ENCODE measurements at regions not wholly inside any gene's neighbourhood (a gene's known extent, or its start where the extent isn't known, plus 50 kb on each side); places are given as distances from the start of the nearest gene placed in this dataset.

GRCh38 chr5:160918386-160918785 is 66.4 kb upstream of the ATP10B start:
- TF ChIP-seq, protein P1, sequence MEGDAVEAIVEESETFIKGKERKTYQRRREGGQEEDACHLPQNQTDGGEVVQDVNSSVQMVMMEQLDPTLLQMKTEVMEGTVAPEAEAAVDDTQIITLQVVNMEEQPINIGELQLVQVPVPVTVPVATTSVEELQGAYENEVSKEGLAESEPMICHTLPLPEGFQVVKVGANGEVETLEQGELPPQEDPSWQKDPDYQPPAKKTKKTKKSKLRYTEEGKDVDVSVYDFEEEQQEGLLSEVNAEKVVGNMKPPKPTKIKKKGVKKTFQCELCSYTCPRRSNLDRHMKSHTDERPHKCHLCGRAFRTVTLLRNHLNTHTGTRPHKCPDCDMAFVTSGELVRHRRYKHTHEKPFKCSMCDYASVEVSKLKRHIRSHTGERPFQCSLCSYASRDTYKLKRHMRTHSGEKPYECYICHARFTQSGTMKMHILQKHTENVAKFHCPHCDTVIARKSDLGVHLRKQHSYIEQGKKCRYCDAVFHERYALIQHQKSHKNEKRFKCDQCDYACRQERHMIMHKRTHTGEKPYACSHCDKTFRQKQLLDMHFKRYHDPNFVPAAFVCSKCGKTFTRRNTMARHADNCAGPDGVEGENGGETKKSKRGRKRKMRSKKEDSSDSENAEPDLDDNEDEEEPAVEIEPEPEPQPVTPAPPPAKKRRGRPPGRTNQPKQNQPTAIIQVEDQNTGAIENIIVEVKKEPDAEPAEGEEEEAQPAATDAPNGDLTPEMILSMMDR (IDR thresholded peaks at IDR 0.05) = no peak
- TF ChIP-seq ZFX (IDR thresholded peaks at IDR 0.05; ENCODE audit: borderline replicate concordance) = no peak

Measured in 22Rv1 (cell line).